GM21367 (cell line): ENCODE measurements at regions not wholly inside any gene's neighbourhood (a gene's known extent, or its start where the extent isn't known, plus 50 kb on each side); places are given as distances from the start of the nearest gene placed in this dataset.

Experiments used
- ATAC-seq: cut with Tn5 transposase; IDR thresholded peaks from one replicate; pipeline ENCODE4 v1.9.1; 2021; ENCODE audit not compliant: unreplicated experiment

GRCh38 chr6:81694855-81695254 is 57.6 kb downstream of the TENT5A start:
- no peak for ATAC-seq

GRCh38 chr6:81694207-81694606 is 58.3 kb downstream of the TENT5A start:
- ATAC-seq, result no peak

- ATAC-seq, result no peak
These were observed 59.2 kb downstream of the TENT5A start for GRCh38 chr6:81693266-81693665.

GRCh38 chr6:81690073-81690472 is 62.4 kb downstream of the TENT5A start:
- no peak for ATAC-seq

- no peak for ATAC-seq
These were observed 62.9 kb downstream of the TENT5A start for GRCh38 chr6:81689580-81689979.

GRCh38 chr6:81683912-81684311 is 68.6 kb downstream of the TENT5A start:
- ATAC-seq, result no peak

- no peak for ATAC-seq
These were observed 69.4 kb downstream of the TENT5A start for GRCh38 chr6:81682858-81683620.

GRCh38 chr6:81682235-81682795 is 70.2 kb downstream of the TENT5A start:
- ATAC-seq, result no peak

- ATAC-seq, result no peak
These were observed 83.0 kb downstream of the TENT5A start for GRCh38 chr6:81669445-81669844.

- no peak for ATAC-seq
These were observed 83.8 kb downstream of the TENT5A start for GRCh38 chr6:81668615-81669047.

- no peak for ATAC-seq
These were observed 86.0 kb downstream of the TENT5A start for GRCh38 chr6:81666481-81666880.

- ATAC-seq, result no peak
These were observed 96.2 kb downstream of the TENT5A start for GRCh38 chr6:81656231-81656630.

- ATAC-seq, result no peak
These were observed 96.8 kb downstream of the TENT5A start for GRCh38 chr6:81655696-81656095.

GRCh38 chr6:81648502-81648901 is 104.0 kb downstream of the TENT5A start:
- no peak for ATAC-seq

GRCh38 chr6:81643156-81643555 is 109.3 kb downstream of the TENT5A start:
- ATAC-seq, result no peak

GRCh38 chr6:81640891-81641290 is 111.6 kb downstream of the TENT5A start:
- ATAC-seq, result no peak

GRCh38 chr6:81640126-81640525 is 112.4 kb downstream of the TENT5A start:
- ATAC-seq, result no peak

GRCh38 chr6:81638366-81638765 is 114.1 kb downstream of the TENT5A start:
- no peak for ATAC-seq

GRCh38 chr6:81636930-81637568 is 115.4 kb downstream of the TENT5A start:
- ATAC-seq, result no peak

GRCh38 chr6:81634155-81634880 is 118.2 kb downstream of the TENT5A start:
- no peak for ATAC-seq

GRCh38 chr6:81633391-81633790 is 119.1 kb downstream of the TENT5A start:
- no peak for ATAC-seq

GRCh38 chr6:81630719-81631118 is 121.8 kb downstream of the TENT5A start:
- ATAC-seq, result no peak
